ENCODE measurements at regions not wholly inside any gene's neighbourhood (a gene's known extent, or its start where the extent isn't known, plus 50 kb on each side); places are given as distances from the start of the nearest gene placed in this dataset.

DNA sequence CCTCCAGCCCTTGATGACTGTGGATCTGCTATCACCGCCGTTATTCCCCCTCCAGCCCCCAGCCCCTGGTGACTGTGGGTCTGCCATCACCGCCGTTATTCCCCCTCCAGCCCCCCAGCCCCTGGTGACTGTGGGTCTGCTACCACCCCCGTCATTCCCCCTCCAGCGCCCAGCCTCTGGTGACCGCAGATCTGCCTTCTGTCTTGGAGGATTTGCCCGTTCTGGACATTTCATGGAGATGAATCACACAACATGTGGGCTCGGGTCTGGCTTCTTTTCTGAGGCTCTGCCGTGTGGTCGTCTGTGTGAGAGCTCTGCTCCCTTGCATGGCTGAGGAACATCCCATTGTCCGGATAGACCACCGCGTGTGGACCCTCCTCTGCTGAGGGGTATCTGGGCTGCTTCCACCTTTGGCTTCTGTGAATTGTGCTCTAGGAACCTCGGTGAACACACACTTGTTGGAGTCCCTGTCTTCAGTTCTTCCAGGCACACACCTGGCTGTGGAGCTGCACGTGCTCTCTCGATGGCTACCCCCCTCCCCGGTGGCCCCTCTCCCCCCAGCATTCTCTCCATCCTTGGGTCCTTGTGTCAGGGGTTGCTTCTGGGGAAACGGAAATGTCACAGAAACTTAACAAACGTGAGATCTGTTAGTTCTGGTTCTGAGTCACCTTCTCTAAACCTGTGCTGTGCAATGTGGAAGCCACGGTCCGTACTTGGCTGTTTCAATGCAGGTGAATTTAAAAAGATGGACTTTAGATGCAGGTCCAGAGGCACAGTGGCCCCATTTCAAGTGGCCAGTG, 105.3 kb upstream of the COL5A1 start:
- no peaks in the 10 kb centered on the region for H3K27me3 ChIP-seq
- peak in 1 of 6 donors; percentile 21 for DNase-seq
- FAIRE-seq: no peak

DNA sequence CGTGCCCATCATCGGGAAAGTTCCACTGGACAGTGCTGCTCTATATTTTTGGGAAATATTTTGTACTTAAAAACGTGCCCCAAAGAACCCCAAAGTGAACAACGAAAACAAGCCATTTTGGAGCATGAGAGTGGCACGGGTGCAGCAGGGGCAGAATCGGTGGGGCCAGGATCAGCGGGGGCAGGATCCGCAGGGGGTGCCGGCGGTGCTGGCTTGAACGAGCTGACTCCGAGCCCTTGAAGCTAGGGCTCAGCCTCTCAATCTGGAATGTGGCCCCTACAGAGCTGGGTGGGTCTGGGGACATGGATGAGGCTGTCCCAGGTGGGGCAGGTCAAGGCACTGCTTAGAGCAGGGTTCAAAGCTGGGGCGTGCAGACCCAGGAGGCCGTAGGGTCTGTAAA, 104.7 kb upstream of the COL5A1 start:
- Histone ChIP-seq H3K27me3 (no peaks in the 10 kb centered on the region), H3K27ac (no peak overlapping the region), H3K36me3 (no peaks in the 10 kb centered on the region), H3K4me3 (no peak overlapping the region), H3K9me3 (no peaks in the 10 kb centered on the region), H3K4me1 (no peaks in the 10 kb centered on the region)
- DNase-seq (peak in 1 of 6 donors; percentile 30), ATAC-seq (no peak), FAIRE-seq (no peak)
- intact Hi-C loops (cut with DNase I): no loop called here
- TF ChIP-seq, protein P1, sequence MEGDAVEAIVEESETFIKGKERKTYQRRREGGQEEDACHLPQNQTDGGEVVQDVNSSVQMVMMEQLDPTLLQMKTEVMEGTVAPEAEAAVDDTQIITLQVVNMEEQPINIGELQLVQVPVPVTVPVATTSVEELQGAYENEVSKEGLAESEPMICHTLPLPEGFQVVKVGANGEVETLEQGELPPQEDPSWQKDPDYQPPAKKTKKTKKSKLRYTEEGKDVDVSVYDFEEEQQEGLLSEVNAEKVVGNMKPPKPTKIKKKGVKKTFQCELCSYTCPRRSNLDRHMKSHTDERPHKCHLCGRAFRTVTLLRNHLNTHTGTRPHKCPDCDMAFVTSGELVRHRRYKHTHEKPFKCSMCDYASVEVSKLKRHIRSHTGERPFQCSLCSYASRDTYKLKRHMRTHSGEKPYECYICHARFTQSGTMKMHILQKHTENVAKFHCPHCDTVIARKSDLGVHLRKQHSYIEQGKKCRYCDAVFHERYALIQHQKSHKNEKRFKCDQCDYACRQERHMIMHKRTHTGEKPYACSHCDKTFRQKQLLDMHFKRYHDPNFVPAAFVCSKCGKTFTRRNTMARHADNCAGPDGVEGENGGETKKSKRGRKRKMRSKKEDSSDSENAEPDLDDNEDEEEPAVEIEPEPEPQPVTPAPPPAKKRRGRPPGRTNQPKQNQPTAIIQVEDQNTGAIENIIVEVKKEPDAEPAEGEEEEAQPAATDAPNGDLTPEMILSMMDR (IDR thresholded peaks at IDR 0.05): no peak
- WGBS, 2 donors: 60 to 75% methylated on average over 14 of the region's 14 CpGs

More for the DNA sequence above, 105.3 kb upstream of the COL5A1 start:
- intact Hi-C loops (cut with DNase I): no loop called here
- TF ChIP-seq, protein P1 (IDR thresholded peaks at IDR 0.05): no peak
- Histone ChIP-seq H3K36me3 (no peaks in the 10 kb centered on the region), H3K9me3 (no peaks in the 10 kb centered on the region), H3K4me1 (no peaks in the 10 kb centered on the region), H3K4me3 (no peak overlapping the region), H3K27ac (no peak overlapping the region)
- 43 to 55% methylated on average over 22 of the region's 22 CpGs for WGBS, 2 donors
- peak in 1 of 4 donors; percentile 43 for ATAC-seq

DNA sequence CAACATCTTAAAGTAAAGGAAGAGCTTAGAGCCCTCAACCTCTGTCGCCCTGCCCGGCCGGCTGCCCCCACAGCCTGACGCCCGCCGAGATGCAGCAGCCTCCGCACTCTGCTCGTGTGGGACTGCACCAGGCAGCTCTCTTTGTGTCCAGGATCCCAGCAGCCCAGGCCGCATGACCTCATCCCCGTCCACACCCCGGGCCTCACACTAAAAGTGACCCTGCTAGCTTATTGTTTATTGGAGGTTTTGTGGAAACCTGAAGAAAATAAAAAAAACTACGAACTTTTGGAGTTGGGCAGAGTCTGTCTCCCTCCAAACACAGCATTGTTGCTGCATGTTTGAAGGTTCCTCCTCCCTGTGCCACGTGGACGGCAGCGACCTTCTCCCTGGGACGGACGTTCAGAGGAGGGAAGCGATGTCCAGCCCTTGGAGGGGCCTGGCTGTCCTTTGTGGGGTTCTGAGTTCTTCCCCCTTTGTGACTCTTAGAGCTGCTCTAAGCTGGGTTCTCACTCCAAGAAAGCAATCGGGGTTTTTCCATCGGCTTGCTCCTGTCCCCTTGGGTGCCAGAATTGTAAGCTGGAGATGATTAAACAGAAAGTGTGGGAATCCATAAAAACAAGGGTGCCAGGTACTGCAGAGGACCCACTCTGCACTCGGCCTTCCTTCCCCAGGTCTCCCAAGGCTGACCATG, 103.5 kb upstream of the COL5A1 start:
- no peaks in the 10 kb centered on the region for H3K27me3 ChIP-seq
- no peak overlapping the region for H3K4me3 ChIP-seq
- H3K27ac ChIP-seq: no peak overlapping the region
- TF ChIP-seq, protein P1 (IDR thresholded peaks at IDR 0.05): no peak
- WGBS, 2 donors: 43 to 61% methylated on average over 21 of the region's 21 CpGs
- intact Hi-C loops (cut with DNase I): no loop called here
- ATAC-seq: peak in 1 of 4 donors; percentile 56
- H3K4me1 ChIP-seq: no peaks in the 10 kb centered on the region
- FAIRE-seq: no peak
- no peaks in the 10 kb centered on the region for H3K36me3 ChIP-seq
- DNase-seq: peak in 1 of 6 donors; percentile 51
- no peaks in the 10 kb centered on the region for H3K9me3 ChIP-seq

DNA sequence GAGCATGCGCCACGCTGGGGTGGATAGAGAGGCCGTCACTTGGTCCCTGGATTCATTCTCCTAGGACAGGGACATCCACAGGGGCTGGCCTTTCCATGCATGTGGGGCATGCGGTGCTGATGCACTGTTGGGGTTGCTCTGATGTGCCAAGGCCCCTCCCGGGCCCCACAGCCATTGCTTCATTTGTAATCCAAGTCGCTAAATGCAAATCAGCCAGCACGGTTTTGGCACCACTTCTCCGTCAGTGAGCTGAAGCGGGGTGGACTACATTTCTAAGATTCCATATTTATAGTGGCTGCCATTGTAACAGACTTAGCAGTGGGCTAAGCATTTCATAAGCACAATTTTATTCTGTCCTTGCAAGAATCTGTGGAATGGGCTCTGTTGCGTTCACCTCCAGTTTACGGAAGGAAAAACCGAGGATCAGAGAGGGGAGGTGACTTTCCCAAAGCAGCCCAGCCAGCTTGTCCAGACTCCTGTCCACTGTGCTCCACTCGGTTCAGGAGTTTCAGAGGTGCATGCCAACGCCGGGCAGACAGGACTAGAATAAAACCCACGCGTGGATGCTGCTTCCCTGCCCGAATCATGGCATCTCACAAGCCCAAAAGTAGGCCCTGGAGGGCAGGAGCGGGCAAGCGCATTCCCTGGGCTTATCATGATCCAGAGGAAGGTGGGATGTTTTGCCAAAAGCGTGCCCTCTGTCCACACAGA, 102.6 kb upstream of the COL5A1 start:
- ATAC-seq (peak in 1 of 4 donors; percentile 44), FAIRE-seq (no peak), DNase-seq (peak in 1 of 6 donors; percentile 32)
- Histone ChIP-seq H3K36me3 (no peaks in the 10 kb centered on the region), H3K27me3 (no peaks in the 10 kb centered on the region), H3K4me1 (no peaks in the 10 kb centered on the region), H3K27ac (no peak overlapping the region), H3K9me3 (no peaks in the 10 kb centered on the region), H3K4me3 (no peak overlapping the region)
- TF ChIP-seq, protein P1 (IDR thresholded peaks at IDR 0.05): no peak
- WGBS, 2 donors: 64 to 69% methylated on average over 21 of the region's 21 CpGs
- intact Hi-C loops (cut with DNase I): no loop called here

Measured in pancreas (tissue), 10 donors.